ENCODE measurements at regions not wholly inside any gene's neighbourhood (a gene's known extent, or its start where the extent isn't known, plus 50 kb on each side); places are given as distances from the start of the nearest gene placed in this dataset.

DNA sequence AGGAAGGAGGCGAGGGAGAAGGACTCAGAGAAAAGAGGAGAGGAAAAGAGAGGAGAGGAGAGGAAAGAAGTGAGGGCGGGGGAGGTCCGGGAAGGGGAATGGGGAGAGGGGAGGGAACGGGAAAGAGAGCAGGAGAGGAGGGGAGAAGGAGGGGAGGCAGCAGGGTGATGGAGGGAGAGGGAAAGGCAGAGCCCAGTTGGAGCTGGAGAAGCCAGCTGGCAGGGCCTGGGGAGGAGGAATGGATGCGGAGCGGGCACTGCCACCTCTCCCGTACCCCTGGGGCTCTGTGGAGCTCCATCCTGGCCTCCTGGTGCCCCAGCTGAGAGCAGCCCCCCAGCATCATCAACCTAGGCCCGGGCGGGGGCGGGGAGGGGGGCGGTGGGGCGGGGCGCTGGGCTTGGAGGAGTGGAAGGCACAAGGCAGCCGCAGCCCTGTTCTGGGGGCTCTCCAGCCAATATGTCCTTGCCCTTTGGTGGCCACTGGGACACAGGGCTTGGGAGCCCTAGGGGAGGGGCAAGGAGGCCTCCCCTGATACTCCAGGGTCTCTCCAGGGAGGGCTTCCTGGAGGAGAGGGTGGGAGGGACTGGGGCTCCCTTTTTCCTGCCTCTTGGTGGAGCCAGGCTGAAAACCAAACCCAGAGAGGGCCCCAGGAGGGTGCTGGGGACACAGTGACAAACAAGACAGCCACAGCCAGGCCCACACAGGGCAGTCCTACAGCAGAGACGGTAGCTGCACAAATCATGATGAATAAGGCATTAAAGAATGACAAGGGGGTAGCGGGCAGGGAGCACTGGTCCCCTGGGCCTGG, 123.7 kb downstream of the C9orf50 start:
- H3K27me3 Mint-ChIP-seq = no peaks in the 10 kb centered on the region
- peak overlapping the region; percentile 84 to 95 for H3K27ac Mint-ChIP-seq
- peaks cover 18% of the 10 kb centered on the region in 2 donors for H3K4me1 Mint-ChIP-seq (ENCODE audit: low read depth in 2 of 2)
- ATAC-seq (replicated peaks) (no peak), DNase-seq (no peak)
- peak overlapping the region; percentile 73 to 83 for H3K4me3 Mint-ChIP-seq
- H3K36me3 Mint-ChIP-seq (ENCODE audit: insufficient read depth) = peaks cover 28% of the 10 kb centered on the region
- no peaks in the 10 kb centered on the region for H3K9me3 Mint-ChIP-seq

DNA sequence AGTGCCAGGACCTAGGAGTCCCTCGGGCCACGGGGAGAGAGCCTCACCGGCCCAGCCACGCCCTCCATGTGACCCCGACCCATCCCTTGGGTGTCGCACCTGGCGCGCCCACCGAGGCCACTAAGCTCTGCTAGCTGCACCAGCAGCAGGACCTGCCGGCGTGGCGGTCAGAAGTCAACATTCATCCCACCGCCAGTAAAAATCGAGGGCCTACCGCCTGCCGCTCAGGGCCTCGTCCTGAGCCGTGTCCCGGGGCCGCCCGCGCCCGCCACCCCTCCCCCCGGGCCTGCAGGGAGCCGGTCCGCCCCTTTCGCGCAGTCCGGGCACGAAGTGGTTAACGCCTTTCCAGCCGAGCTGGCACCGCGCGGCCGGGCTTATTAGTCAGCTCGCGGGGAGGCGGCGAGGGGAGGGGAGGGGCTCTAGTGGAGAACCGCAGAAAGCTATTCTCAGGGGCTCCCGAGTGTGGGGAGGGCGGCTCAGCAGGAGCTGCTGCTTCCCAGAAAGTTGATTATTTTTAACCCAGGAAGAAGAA, 124.4 kb downstream of the C9orf50 start:
- peak; percentile 69 for ATAC-seq (replicated peaks)
- peak; percentile 64 to 70 (median 68) for DNase-seq
- Mint-ChIP-seq H3K9me3 (no peaks in the 10 kb centered on the region), H3K4me1 (ENCODE audit: low read depth in 2 of 2) (peaks cover 22% of the 10 kb centered on the region in 2 donors), H3K27me3 (no peaks in the 10 kb centered on the region), H3K27ac (peak overlapping the region; percentile 77 to 95), H3K36me3 (ENCODE audit: insufficient read depth) (peaks cover 22% of the 10 kb centered on the region), H3K4me3 (peak overlapping the region; percentile 73 to 83)

DNA sequence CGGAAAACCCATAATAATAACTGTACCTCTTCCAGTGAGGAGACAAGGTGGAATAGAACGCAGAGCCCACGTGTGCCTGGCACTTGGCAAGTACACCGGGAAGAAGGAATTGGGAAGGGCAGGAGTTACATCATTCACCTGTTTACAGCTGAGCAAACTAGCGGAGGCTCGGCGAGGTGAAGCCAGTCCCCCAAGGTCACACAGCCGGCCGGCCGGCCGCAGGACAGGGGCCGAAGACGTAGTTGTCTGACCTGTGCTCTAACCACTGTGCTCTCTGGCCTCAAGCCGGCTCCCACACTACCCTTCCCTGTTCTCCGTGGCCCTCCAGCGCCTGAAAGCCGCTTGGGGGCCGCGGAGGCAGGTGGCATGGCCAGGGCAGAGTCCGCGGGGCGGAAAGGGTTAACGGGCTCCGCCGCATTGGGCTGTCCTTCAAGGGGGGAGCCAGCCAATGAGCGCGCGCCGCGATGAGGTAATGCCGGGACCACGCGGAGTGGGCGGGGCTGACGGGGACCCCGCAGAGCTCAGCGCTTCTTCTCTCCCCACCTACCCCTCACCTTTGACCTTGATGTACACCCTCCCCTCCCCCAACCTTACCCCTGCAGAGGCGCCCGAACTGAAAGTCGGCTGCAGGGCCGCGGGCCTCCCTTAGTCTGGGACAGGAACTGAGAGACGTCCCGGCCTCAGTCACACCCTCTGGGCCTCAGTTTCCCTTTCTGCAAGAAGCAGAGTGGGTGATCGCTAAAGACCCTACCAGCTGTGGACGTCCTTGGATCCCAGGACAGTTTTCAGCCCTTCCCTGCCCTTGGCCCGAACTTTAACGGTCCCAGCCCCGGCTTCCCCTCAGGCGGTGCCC, 125.1 kb downstream of the C9orf50 start:
- Mint-ChIP-seq H3K27me3 (no peaks in the 10 kb centered on the region), H3K9me3 (no peaks in the 10 kb centered on the region), H3K4me3 (peak overlapping the region; percentile 73 to 83), H3K27ac (peak overlapping the region; percentile 77 to 95), H3K4me1 (ENCODE audit: low read depth in 2 of 2) (peaks cover 27 to 29% of the 10 kb centered on the region in 2 donors), H3K36me3 (ENCODE audit: insufficient read depth) (peaks cover 26% of the 10 kb centered on the region)
- DNase-seq (peak; percentile 77 to 83 (median 82)), ATAC-seq (replicated peaks) (peak; percentile 87)

DNA sequence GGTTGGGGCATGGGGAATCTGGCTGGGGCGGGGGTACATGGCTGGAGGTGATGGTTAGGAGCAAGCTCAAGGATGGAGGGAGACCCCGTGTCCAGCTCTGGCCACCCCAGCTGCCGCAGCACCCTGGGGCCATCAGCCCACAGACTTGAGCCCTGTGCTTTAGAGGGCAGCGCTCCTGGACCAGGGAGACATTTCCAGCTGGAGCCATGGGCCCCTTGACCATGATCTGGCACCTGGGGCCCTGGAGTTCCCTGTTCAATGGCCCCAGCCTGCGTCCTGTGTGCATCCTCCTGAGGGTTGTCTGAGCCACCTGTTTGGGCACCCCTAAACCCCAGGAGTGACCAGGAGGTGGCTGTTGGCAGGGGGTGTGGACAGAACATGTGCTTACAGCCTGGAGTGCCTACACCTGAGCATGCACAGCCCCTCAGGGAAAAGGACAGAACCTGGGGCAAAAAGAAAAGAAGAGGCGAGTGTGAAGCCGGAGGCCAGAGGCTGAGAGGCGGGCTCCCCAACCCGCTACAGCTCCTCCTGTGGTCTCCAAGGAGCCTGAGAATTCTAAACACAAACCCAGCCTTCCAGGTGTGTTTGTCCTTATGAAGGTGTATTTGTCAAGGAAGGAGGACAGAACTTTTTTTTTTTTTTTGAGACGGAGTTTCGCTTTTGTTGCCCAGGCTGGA, 126.7 kb downstream of the C9orf50 start:
- Mint-ChIP-seq H3K27me3 (no peaks in the 10 kb centered on the region), H3K27ac (peak overlapping the region in 1 of 2 donors; percentile 42)

DNA sequence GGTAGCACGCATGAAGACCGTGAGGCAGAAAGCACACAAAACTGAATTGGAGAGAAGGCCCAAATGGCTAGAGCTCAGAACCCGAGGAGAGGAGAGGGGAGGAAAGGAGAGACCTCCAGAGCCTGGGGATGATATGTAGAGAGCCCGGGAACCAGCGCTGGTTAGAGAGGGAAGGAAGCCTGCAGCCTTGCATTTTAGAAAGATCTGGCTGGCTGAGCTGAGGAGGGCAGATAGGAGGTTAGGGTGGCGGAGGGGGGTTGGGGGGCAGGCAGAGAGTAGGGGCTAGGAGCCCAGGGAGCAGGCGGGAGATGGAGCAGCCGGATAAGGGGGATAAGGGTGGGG, 127.2 kb downstream of the C9orf50 start:
- ATAC-seq (replicated peaks) (no peak), DNase-seq (no peak)
- Mint-ChIP-seq H3K36me3 (ENCODE audit: insufficient read depth) (peaks cover 45% of the 10 kb centered on the region), H3K27me3 (no peaks in the 10 kb centered on the region), H3K27ac (peak overlapping the region; percentile 42 to 62), H3K4me3 (peak overlapping the region in 1 of 2 donors; percentile 33), H3K9me3 (no peaks in the 10 kb centered on the region), H3K4me1 (ENCODE audit: low read depth in 2 of 2) (peaks cover 40 to 41% of the 10 kb centered on the region in 2 donors)

More for the DNA sequence above, 126.7 kb downstream of the C9orf50 start:
- no peaks in the 10 kb centered on the region for H3K9me3 Mint-ChIP-seq
- DNase-seq (no peak), ATAC-seq (replicated peaks) (no peak)
- H3K36me3 Mint-ChIP-seq (ENCODE audit: insufficient read depth) = peaks cover 39% of the 10 kb centered on the region
- H3K4me3 Mint-ChIP-seq = no peak overlapping the region
- peaks cover 36 to 37% of the 10 kb centered on the region in 2 donors for H3K4me1 Mint-ChIP-seq (ENCODE audit: low read depth in 2 of 2)

DNA sequence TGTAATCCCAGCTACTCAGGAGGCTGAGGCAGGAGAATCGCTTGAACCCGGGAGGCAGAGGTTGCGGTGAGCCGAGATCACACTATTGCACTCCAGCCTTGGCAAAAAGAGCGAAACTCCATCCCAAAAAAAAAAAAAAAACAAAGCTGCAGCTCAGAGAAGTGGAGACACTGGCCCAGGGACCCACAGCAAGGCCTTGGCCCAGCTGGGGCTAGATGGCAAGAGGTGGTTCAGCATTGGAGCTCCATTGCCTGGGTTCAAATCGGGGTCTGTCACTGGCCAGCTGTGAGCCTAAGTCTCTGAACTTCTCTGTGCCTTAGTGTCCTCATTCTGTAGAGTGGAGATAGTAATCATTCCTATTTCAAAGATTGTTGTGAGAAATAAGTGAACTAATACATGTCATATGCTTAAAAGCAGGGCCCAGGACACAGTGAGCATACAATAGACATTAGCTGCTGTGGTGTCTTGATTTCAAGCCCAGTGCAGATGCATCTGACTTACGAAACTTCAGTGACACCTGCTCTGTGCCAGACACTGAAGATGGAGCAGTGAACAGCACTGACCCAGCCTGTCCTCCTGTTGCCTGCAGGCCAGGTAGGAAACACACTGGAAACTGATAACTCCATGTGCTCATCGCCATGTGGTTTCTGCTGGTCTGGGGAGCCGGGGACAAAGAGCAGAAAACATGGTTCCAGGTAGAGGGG, 127.7 kb downstream of the C9orf50 start:
- Mint-ChIP-seq H3K27me3 (no peaks in the 10 kb centered on the region), H3K4me3 (peak overlapping the region in 1 of 2 donors; percentile 33), H3K4me1 (ENCODE audit: low read depth in 2 of 2) (peaks cover 40 to 41% of the 10 kb centered on the region in 2 donors), H3K27ac (peak overlapping the region; percentile 42 to 62), H3K9me3 (no peaks in the 10 kb centered on the region), H3K36me3 (ENCODE audit: insufficient read depth) (peaks cover 48% of the 10 kb centered on the region)
- ATAC-seq (replicated peaks) = no peak
- DNase-seq = no peak

DNA sequence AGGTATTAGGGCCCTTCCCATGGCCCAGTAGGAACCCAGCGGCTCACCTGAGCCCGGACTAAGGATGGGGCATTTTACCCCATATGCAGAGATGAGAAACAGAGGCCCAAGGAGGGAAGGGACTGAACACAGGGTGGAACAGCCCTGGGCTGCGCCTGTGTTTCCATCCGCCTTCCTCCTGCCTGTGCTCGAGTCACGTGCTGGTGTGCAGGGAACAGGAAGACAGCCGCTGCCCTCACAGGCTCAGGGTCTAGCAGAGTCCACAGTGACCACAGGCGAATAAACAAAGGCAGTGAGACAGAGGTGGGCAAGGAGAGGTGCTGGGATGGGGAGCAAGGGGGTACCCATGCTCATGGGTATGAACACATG, 129.4 kb downstream of the C9orf50 start:
- H3K4me3 Mint-ChIP-seq = peak overlapping the region; percentile 72 to 84
- no peak for DNase-seq
- H3K27ac Mint-ChIP-seq = peak overlapping the region; percentile 86 to 99
- no peaks in the 10 kb centered on the region for H3K9me3 Mint-ChIP-seq
- no peak for ATAC-seq (replicated peaks)
- H3K4me1 Mint-ChIP-seq (ENCODE audit: low read depth in 2 of 2) = peaks cover 42 to 45% of the 10 kb centered on the region in 2 donors
- no peaks in the 10 kb centered on the region for H3K27me3 Mint-ChIP-seq
- H3K36me3 Mint-ChIP-seq (ENCODE audit: insufficient read depth) = peaks cover 61% of the 10 kb centered on the region

DNA sequence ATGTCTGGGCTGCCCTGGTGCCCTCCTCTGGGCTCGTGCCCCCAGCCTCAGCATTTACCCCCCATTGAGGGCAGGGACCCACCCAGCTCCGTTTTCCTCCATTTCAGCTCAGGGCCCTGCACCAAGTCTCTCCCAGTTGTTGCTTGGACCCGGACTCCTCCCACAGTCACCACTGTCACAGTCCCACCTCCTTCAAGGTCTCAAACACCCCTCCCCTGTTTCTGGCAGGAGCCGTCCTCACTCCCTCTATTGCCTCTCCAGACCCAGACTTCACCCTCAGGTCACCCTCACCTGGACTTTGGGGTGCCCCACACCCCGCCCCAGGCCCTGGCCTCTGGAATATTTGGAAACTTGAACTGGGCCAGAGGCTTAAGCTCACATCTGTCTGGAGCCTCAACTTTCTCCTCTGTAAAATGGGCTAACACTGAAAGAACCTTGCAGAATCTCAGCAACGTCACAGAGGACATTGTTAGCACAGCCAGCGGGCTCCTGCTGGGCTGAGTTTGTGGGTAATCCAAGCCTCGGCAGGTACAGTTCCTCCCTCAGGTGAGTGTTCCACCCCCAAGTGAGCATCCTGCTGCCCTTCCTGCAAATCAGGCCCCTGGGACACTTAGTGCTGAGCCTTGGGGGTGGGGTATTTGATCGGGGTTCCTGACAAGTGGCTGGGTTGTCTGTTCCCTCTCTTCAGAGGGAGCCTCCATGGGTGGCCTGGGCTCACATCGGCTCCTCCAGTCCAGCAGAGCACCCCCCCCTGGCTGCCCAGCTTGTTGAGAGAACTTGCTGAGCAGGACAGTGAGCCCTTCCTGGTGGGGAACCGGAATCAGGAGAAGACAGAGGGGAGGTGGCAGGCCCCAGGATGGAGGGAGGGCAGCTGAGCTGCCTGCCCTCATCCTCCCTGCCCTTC, 130.1 kb downstream of the C9orf50 start:
- H3K9me3 Mint-ChIP-seq = no peaks in the 10 kb centered on the region

DNA sequence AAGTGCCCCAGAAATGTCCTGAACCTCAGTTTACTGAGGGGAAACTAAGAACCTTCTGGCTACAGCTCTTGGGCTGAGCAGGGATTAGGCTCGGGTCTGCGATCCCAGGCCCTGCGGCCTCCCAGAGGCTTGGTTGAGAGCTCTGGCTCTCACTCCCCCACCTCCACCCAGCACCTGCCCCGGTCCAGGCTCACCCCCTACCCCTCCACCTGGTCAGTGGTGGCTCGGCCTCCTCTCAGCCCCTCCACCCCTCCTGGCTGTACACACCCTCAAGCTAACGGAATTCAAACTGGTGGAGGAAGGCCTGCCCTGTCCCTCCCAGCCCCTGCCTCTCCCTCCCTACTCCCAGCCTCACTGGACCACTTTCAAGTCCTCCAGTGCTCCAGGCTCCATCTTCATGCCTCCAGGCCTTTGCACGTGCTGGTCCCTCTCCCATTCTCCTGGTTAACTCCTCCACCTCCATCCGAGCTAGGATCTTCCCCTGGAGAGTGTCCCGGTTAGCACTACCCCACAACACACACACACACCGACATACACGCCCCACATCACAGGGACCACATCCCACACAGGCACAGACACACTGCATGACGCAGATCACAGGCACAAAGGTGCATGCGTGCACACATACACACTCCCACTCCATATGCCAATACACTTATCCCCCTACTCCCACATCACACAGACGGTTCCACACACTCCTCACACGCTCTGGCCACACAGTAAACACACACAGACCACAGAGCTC, 130.9 kb downstream of the C9orf50 start:
- Mint-ChIP-seq H3K27me3 (no peaks in the 10 kb centered on the region), H3K4me1 (ENCODE audit: low read depth in 2 of 2) (peaks cover 39 to 45% of the 10 kb centered on the region in 2 donors), H3K4me3 (peak overlapping the region; percentile 72 to 84), H3K9me3 (no peaks in the 10 kb centered on the region), H3K27ac (peak overlapping the region; percentile 86 to 99), H3K36me3 (ENCODE audit: insufficient read depth) (peaks cover 60% of the 10 kb centered on the region)
- DNase-seq (peak in 2 of 3 experiments; percentile 53 to 56), ATAC-seq (replicated peaks) (peak; percentile 43)

More for the DNA sequence above, 130.1 kb downstream of the C9orf50 start:
- Mint-ChIP-seq H3K4me3 (peak overlapping the region; percentile 72 to 84), H3K27me3 (no peaks in the 10 kb centered on the region), H3K27ac (peak overlapping the region; percentile 86 to 99), H3K4me1 (ENCODE audit: low read depth in 2 of 2) (peaks cover 42 to 47% of the 10 kb centered on the region in 2 donors), H3K36me3 (ENCODE audit: insufficient read depth) (peaks cover 57% of the 10 kb centered on the region)
- no peak for DNase-seq
- ATAC-seq (replicated peaks) = no peak

DNA sequence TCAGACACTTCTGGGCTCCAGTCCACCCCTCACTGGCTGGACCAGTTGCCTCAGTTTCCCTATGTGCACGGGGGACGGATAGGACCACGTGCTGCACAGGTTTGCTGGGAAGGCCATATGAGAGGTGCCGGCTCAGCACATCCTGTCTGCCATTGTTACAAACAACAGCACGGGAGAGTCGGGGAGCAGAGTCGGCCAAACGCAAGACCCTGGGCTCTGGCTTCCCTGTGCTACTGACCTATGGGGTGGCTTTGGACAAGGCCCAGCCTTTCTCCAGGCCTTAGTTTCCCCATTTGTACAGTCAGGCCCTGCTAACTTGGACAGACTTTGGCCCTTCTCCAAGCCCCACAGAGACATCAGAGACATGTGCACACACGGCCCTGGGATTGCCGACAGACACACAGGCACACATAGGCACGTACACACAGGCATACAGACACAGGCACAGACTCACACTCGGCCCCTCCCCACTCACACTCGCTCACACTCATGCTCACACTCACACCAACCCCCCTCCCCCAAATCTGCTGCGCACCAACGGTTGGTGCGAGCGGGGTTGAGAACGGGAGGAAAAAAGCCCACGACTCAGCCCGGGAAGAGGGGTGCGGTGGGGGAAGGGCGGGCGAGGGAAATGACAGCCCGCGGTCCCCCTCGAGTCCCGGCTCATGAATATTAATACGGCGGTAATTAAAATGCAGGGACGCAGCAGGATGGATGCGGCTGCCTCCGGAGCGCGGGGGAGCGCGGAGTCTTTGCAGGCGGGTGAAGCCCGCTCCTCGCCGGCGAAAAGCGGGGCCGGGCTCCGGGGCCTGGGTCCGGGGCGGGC, 133.0 kb downstream of the C9orf50 start:
- peak overlapping the region; percentile 72 to 84 for H3K4me3 Mint-ChIP-seq
- ATAC-seq (replicated peaks) (peak; percentile 18), DNase-seq (peak in 2 of 3 experiments; percentile 15 to 42)
- no peaks in the 10 kb centered on the region for H3K9me3 Mint-ChIP-seq
- H3K36me3 Mint-ChIP-seq (ENCODE audit: insufficient read depth) = peaks cover 58% of the 10 kb centered on the region
- H3K27ac Mint-ChIP-seq = peak overlapping the region; percentile 86 to 99
- H3K27me3 Mint-ChIP-seq = no peaks in the 10 kb centered on the region
- H3K4me1 Mint-ChIP-seq (ENCODE audit: low read depth in 2 of 2) = peaks cover 40 to 47% of the 10 kb centered on the region in 2 donors
